ENCODE measurements at regions not wholly inside any gene's neighbourhood (a gene's known extent, or its start where the extent isn't known, plus 50 kb on each side); places are given as distances from the start of the nearest gene placed in this dataset.

GRCh38 chr2:133691336-133691735, 123.1 kb upstream of the NCKAP5 start:
- Histone ChIP-seq H4K20me1 (ENCODE audit: insufficient read depth, low read length) (no peaks in the 10 kb centered on the region), H3K36me3 (ENCODE audit: insufficient read depth, low read length) (no peaks in the 10 kb centered on the region), H3K4me2 (ENCODE audit: low read length) (no peak overlapping the region), H3K79me2 (ENCODE audit: insufficient read depth, low read length) (no peaks in the 10 kb centered on the region), H3K27me3 (ENCODE audit: insufficient read depth, low read length) (no peaks in the 10 kb centered on the region), H3K9me3 (ENCODE audit: low read length) (no peaks in the 10 kb centered on the region), H3K4me1 (ENCODE audit: insufficient read depth, low read length, severe bottlenecking) (no peaks in the 10 kb centered on the region), H3K9me2 (ENCODE audit: low read depth, low read length) (no peaks in the 10 kb centered on the region), H2AFZ (ENCODE audit: low read length) (no peak overlapping the region), H3K9ac (ENCODE audit: low read length) (no peak overlapping the region), H3K4me3 (ENCODE audit: low read depth, low read length, poor library complexity, severe bottlenecking) (no peak overlapping the region), H3F3A (ENCODE audit: insufficient read depth, low read length) (no peaks in the 10 kb centered on the region), H3K27ac (ENCODE audit: low read depth, low read length, poor library complexity, severe bottlenecking) (no peak overlapping the region)
- TF ChIP-seq EZH2 (IDR thresholded peaks at IDR 0.05; ENCODE audit: borderline replicate concordance, low read length): no peak
- TF ChIP-seq CTCF (IDR thresholded peaks at IDR 0.05; ENCODE audit: low read length): no peak

DNA sequence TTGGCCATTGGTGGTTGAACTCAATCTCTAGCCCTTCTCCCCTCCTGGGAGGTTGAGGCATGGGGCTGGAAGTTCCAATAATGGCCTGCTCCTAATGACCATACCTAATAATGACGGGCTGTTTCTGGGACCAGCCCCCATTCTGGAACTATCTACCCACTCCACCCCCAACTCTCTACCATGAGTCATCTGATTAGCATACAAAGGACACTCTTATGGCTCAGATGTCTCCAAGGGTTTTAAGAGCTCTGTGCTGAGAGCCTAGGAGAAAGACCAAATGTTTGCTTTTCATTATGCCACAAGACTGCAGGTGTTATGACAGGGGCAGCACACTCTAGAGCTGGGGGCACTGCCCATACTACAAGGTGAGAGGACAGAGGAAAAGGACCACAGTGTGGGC, 137.0 kb upstream of the NCKAP5 start:
- Histone ChIP-seq H3F3A (ENCODE audit: insufficient read depth, low read length) (no peaks in the 10 kb centered on the region), H2AFZ (ENCODE audit: low read length) (no peak overlapping the region), H3K9me3 (ENCODE audit: low read length) (no peaks in the 10 kb centered on the region), H3K4me2 (ENCODE audit: low read length) (no peak overlapping the region), H3K4me1 (ENCODE audit: insufficient read depth, low read length, severe bottlenecking) (no peaks in the 10 kb centered on the region), H3K9ac (ENCODE audit: low read length) (no peak overlapping the region), H3K27me3 (ENCODE audit: insufficient read depth, low read length) (no peaks in the 10 kb centered on the region), H3K4me3 (ENCODE audit: low read depth, low read length, poor library complexity, severe bottlenecking) (no peak overlapping the region), H3K36me3 (ENCODE audit: insufficient read depth, low read length) (no peaks in the 10 kb centered on the region), H3K79me2 (ENCODE audit: insufficient read depth, low read length) (no peaks in the 10 kb centered on the region), H3K9me2 (ENCODE audit: low read depth, low read length) (no peaks in the 10 kb centered on the region), H4K20me1 (ENCODE audit: insufficient read depth, low read length) (no peaks in the 10 kb centered on the region), H3K27ac (ENCODE audit: low read depth, low read length, poor library complexity, severe bottlenecking) (no peak overlapping the region)
- TF ChIP-seq CTCF (IDR thresholded peaks at IDR 0.05; ENCODE audit: low read length) (no peak), EZH2 (IDR thresholded peaks at IDR 0.05; ENCODE audit: borderline replicate concordance, low read length) (no peak)

GRCh38 chr2:133710613-133711012, 142.3 kb upstream of the NCKAP5 start:
- no peak overlapping the region for H3K27ac ChIP-seq (ENCODE audit: low read depth, low read length, poor library complexity, severe bottlenecking)
- no peak overlapping the region for H3K4me3 ChIP-seq (ENCODE audit: low read depth, low read length, poor library complexity, severe bottlenecking)
- no peaks in the 10 kb centered on the region for H3K9me3 ChIP-seq (ENCODE audit: low read length)
- TF ChIP-seq CTCF (IDR thresholded peaks at IDR 0.05; ENCODE audit: low read length) (no peak), EZH2 (IDR thresholded peaks at IDR 0.05; ENCODE audit: borderline replicate concordance, low read length) (no peak)
- H3K4me1 ChIP-seq (ENCODE audit: insufficient read depth, low read length, severe bottlenecking): no peaks in the 10 kb centered on the region
- no peaks in the 10 kb centered on the region for H3K9me2 ChIP-seq (ENCODE audit: low read depth, low read length)
- H3K4me2 ChIP-seq (ENCODE audit: low read length): no peak overlapping the region
- H3K79me2 ChIP-seq (ENCODE audit: insufficient read depth, low read length): no peaks in the 10 kb centered on the region
- no peaks in the 10 kb centered on the region for H4K20me1 ChIP-seq (ENCODE audit: insufficient read depth, low read length)
- no peak overlapping the region for H3K9ac ChIP-seq (ENCODE audit: low read length)
- no peaks in the 10 kb centered on the region for H3K36me3 ChIP-seq (ENCODE audit: insufficient read depth, low read length)
- no peaks in the 10 kb centered on the region for H3K27me3 ChIP-seq (ENCODE audit: insufficient read depth, low read length)
- H2AFZ ChIP-seq (ENCODE audit: low read length): no peak overlapping the region
- no peaks in the 10 kb centered on the region for H3F3A ChIP-seq (ENCODE audit: insufficient read depth, low read length)
